ENCODE measurements at regions not wholly inside any gene's neighbourhood (a gene's known extent, or its start where the extent isn't known, plus 50 kb on each side); places are given as distances from the start of the nearest gene placed in this dataset.

DNA sequence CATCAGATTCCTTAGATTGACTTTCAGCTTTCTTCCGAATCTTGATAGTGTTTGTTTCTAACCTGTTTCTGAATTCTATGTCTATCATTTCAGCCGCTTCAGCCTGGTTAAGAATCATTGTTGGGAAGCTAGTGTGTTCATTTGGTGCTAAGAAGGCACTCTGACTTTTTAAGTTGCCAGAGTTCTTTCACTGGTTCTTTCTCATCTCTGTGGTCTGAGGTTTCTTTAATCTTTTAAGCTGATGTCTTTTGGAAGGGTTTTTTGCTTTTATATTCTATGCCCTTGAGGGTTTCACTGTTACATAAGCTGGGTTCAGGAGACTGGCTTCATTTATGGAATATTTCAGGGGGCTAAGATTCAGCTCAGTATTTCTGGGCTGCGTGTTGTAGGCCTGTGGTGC is 104.5 kb upstream of the PRSS58 start:
- TF ChIP-seq ATF3 (CRISPR knock-in tag; conservative IDR thresholded peaks at IDR 0.05) (no peak), NR2C2 (CRISPR knock-in tag; IDR thresholded peaks at IDR 0.05) (no peak), NFE2L1 (CRISPR knock-in tag; IDR thresholded peaks at IDR 0.05) (no peak), KAT7 (CRISPR knock-in tag; IDR thresholded peaks at IDR 0.05; ENCODE audit: borderline replicate concordance) (no peak), MYBL2 (CRISPR knock-in tag; IDR thresholded peaks at IDR 0.05) (no peak), RELA (CRISPR knock-in tag; IDR thresholded peaks at IDR 0.05; ENCODE audit: borderline replicate concordance) (no peak), CTCF (IDR thresholded peaks at IDR 0.05) (no peak), NR1H2 (CRISPR knock-in tag; IDR thresholded peaks at IDR 0.05) (no peak), CREM (CRISPR knock-in tag; IDR thresholded peaks at IDR 0.05) (no peak), ZNF512 (CRISPR knock-in tag; IDR thresholded peaks at IDR 0.05; ENCODE audit: borderline replicate concordance) (no peak), SP1 (CRISPR knock-in tag; conservative IDR thresholded peaks at IDR 0.05) (no peak)
- TF ChIP-seq, protein P1, sequence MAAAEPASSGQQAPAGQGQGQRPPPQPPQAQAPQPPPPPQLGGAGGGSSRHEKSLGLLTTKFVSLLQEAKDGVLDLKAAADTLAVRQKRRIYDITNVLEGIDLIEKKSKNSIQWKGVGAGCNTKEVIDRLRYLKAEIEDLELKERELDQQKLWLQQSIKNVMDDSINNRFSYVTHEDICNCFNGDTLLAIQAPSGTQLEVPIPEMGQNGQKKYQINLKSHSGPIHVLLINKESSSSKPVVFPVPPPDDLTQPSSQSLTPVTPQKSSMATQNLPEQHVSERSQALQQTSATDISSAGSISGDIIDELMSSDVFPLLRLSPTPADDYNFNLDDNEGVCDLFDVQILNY (CRISPR knock-in tag; IDR thresholded peaks at IDR 0.05), result no peak
- TF ChIP-seq, protein P2, sequence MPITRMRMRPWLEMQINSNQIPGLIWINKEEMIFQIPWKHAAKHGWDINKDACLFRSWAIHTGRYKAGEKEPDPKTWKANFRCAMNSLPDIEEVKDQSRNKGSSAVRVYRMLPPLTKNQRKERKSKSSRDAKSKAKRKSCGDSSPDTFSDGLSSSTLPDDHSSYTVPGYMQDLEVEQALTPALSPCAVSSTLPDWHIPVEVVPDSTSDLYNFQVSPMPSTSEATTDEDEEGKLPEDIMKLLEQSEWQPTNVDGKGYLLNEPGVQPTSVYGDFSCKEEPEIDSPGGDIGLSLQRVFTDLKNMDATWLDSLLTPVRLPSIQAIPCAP (CRISPR knock-in tag; IDR thresholded peaks at IDR 0.05), result no peak
- TF ChIP-seq, protein P3, sequence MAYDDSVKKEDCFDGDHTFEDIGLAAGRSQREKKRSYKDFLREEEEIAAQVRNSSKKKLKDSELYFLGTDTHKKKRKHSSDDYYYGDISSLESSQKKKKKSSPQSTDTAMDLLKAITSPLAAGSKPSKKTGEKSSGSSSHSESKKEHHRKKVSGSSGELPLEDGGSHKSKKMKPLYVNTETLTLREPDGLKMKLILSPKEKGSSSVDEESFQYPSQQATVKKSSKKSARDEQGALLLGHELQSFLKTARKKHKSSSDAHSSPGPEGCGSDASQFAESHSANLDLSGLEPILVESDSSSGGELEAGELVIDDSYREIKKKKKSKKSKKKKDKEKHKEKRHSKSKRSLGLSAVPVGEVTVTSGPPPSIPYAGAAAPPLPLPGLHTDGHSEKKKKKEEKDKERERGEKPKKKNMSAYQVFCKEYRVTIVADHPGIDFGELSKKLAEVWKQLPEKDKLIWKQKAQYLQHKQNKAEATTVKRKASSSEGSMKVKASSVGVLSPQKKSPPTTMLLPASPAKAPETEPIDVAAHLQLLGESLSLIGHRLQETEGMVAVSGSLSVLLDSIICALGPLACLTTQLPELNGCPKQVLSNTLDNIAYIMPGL (CRISPR knock-in tag; IDR thresholded peaks at IDR 0.05), result no peak
